HEK293 (cell line): ENCODE measurements at regions not wholly inside any gene's neighbourhood (a gene's known extent, or its start where the extent isn't known, plus 50 kb on each side); places are given as distances from the start of the nearest gene placed in this dataset.

Source experiments
- CTCF ChIP-seq: fragments of 450-650 bp; formaldehyde crosslinking; IDR thresholded peaks from 2 replicates; pipeline ENCODE4 v1.5.1; 2016; ENCODE audit warnings: missing biosample characterization, missing genetic modification characterization
- GLIS2 ChIP-seq: fragments of 450-650 bp; formaldehyde crosslinking; IDR thresholded peaks from 2 replicates; pipeline ENCODE4 v1.5.1; 2016; ENCODE audit warnings: missing biosample characterization, missing genetic modification characterization
- KLF1 ChIP-seq: fragments of 450-650 bp; formaldehyde crosslinking; IDR thresholded peaks from 2 replicates; pipeline ENCODE4 v1.5.1; 2016; ENCODE audit warnings: missing biosample characterization, missing genetic modification characterization
- KLF16 ChIP-seq: fragments of 450-650 bp; formaldehyde crosslinking; IDR thresholded peaks from 2 replicates; pipeline ENCODE4 v1.5.1; 2017; ENCODE audit warnings: missing biosample characterization, missing genetic modification characterization
- MYNN ChIP-seq: fragments of 450-650 bp; formaldehyde crosslinking; IDR thresholded peaks from 2 replicates; pipeline ENCODE4 v1.5.1; 2016; ENCODE audit warnings: missing biosample characterization, missing genetic modification characterization, borderline replicate concordance
- ZBTB1 ChIP-seq: fragments of 450-650 bp; formaldehyde crosslinking; IDR thresholded peaks from 2 replicates; pipeline ENCODE4 v1.5.1; 2016; ENCODE audit warnings: missing biosample characterization, missing genetic modification characterization
- ZNF138 ChIP-seq: fragments of 450-650 bp; formaldehyde crosslinking; IDR thresholded peaks from 2 replicates; pipeline ENCODE4 v1.5.1; 2016; ENCODE audit warnings: missing biosample characterization, missing genetic modification characterization, borderline replicate concordance
- ZNF24 ChIP-seq: fragments of 450-650 bp; formaldehyde crosslinking; IDR thresholded peaks from 2 replicates; pipeline ENCODE4 v1.5.1; 2016; ENCODE audit warnings: missing biosample characterization, missing genetic modification characterization
- ZNF266 ChIP-seq: fragments of 450-650 bp; formaldehyde crosslinking; IDR thresholded peaks from 2 replicates; pipeline ENCODE4 v1.5.1; 2016; ENCODE audit warnings: missing biosample characterization, missing genetic modification characterization, low read depth
- ZNF510 ChIP-seq: fragments of 450-650 bp; formaldehyde crosslinking; IDR thresholded peaks from 2 replicates; pipeline ENCODE4 v1.5.1; 2018; ENCODE audit warnings: mild to moderate bottlenecking, missing genetic modification characterization, missing biosample characterization; ENCODE audit not compliant: insufficient replicate concordance
- ZNF621 ChIP-seq: fragments of 450-650 bp; formaldehyde crosslinking; IDR thresholded peaks from 2 replicates; pipeline ENCODE4 v1.5.1; 2017; ENCODE audit warnings: missing biosample characterization, missing genetic modification characterization
- ZSCAN4 ChIP-seq: fragments of 450-650 bp; formaldehyde crosslinking; IDR thresholded peaks from 2 replicates; pipeline ENCODE4 v1.5.1; 2017; ENCODE audit warnings: missing biosample characterization, missing genetic modification characterization

- no peak for TF ChIP-seq CTCF (tag by site-specific recombination)
- no peak for TF ChIP-seq ZBTB1 (tag by site-specific recombination)
- TF ChIP-seq ZSCAN4, result no peak
- no peak for TF ChIP-seq ZNF24 (tag by site-specific recombination)
- TF ChIP-seq ZNF138 (tag by site-specific recombination), result no peak
- TF ChIP-seq KLF16, result no peak
- no peak for TF ChIP-seq MYNN (tag by site-specific recombination)
- TF ChIP-seq ZNF510 (tag by site-specific recombination), result no peak
- no peak for TF ChIP-seq KLF1 (tag by site-specific recombination)
- no peak for TF ChIP-seq ZNF266 (tag by site-specific recombination)
- TF ChIP-seq GLIS2, result no peak
- TF ChIP-seq ZNF621 (tag by site-specific recombination), result no peak
These were observed 433.7 kb downstream of the RPS6KC1 start for GRCh38 chr1:213484758-213485157.
